ENCODE measurements at regions not wholly inside any gene's neighbourhood (a gene's known extent, or its start where the extent isn't known, plus 50 kb on each side); places are given as distances from the start of the nearest gene placed in this dataset.

GRCh38 chr5:8685704-8686103 lies 816.8 kb downstream of the MTRR start:
- Histone ChIP-seq H3K36me3 (replicated peaks; ENCODE audit: insufficient read depth, low read depth) (no peaks in the 10 kb centered on the region), H3K4me3 (no peak overlapping the region), H2AFZ (no peak overlapping the region), H3K4me1 (ENCODE audit: insufficient read depth) (no peaks in the 10 kb centered on the region), H3K27ac (no peak overlapping the region), H3K4me2 (no peak overlapping the region), H3K27me3 (no peaks in the 10 kb centered on the region), H3K9me3 (ENCODE audit: low read depth) (no peaks in the 10 kb centered on the region), H3K9me2 (replicated peaks; ENCODE audit: insufficient read depth) (no peaks in the 10 kb centered on the region), H4K20me1 (ENCODE audit: insufficient read depth, poor library complexity, severe bottlenecking) (no peaks in the 10 kb centered on the region), H3K79me2 (no peaks in the 10 kb centered on the region)
- DNase-seq (ENCODE audit: low spot score): peak; percentile 9
- TF ChIP-seq EZH2phosphoT487 (IDR thresholded peaks at IDR 0.05; ENCODE audit: low read depth, severe bottlenecking, unreplicated experiment): no peak
- TF ChIP-seq, protein P1, sequence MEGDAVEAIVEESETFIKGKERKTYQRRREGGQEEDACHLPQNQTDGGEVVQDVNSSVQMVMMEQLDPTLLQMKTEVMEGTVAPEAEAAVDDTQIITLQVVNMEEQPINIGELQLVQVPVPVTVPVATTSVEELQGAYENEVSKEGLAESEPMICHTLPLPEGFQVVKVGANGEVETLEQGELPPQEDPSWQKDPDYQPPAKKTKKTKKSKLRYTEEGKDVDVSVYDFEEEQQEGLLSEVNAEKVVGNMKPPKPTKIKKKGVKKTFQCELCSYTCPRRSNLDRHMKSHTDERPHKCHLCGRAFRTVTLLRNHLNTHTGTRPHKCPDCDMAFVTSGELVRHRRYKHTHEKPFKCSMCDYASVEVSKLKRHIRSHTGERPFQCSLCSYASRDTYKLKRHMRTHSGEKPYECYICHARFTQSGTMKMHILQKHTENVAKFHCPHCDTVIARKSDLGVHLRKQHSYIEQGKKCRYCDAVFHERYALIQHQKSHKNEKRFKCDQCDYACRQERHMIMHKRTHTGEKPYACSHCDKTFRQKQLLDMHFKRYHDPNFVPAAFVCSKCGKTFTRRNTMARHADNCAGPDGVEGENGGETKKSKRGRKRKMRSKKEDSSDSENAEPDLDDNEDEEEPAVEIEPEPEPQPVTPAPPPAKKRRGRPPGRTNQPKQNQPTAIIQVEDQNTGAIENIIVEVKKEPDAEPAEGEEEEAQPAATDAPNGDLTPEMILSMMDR (IDR thresholded peaks at IDR 0.05; ENCODE audit: poor library complexity): peak; percentile 21
- TF ChIP-seq EZH2 (IDR thresholded peaks at IDR 0.05; ENCODE audit: borderline replicate concordance): no peak
- 83% methylated on average over 2 of the region's 2 CpGs for WGBS (ENCODE audit: low lambda C conversion rate, missing lambda C conversion rate)

GRCh38 chr5:8686707-8687106 lies 817.8 kb downstream of the MTRR start:
- Histone ChIP-seq H3K4me2 (no peak overlapping the region), H3K27me3 (no peaks in the 10 kb centered on the region), H3K4me1 (ENCODE audit: insufficient read depth) (no peaks in the 10 kb centered on the region), H3K79me2 (no peaks in the 10 kb centered on the region), H3K36me3 (replicated peaks; ENCODE audit: insufficient read depth, low read depth) (no peaks in the 10 kb centered on the region), H3K27ac (no peak overlapping the region), H3K9me3 (ENCODE audit: low read depth) (no peaks in the 10 kb centered on the region), H4K20me1 (ENCODE audit: insufficient read depth, poor library complexity, severe bottlenecking) (no peaks in the 10 kb centered on the region), H3K9me2 (replicated peaks; ENCODE audit: insufficient read depth) (no peaks in the 10 kb centered on the region), H3K4me3 (no peak overlapping the region), H2AFZ (no peak overlapping the region)
- TF ChIP-seq, protein P1 (IDR thresholded peaks at IDR 0.05; ENCODE audit: poor library complexity): no peak
- TF ChIP-seq EZH2phosphoT487 (IDR thresholded peaks at IDR 0.05; ENCODE audit: low read depth, severe bottlenecking, unreplicated experiment): no peak
- no peak for TF ChIP-seq EZH2 (IDR thresholded peaks at IDR 0.05; ENCODE audit: borderline replicate concordance)
- 89% methylated on average over 2 of the region's 2 CpGs for WGBS (ENCODE audit: low lambda C conversion rate, missing lambda C conversion rate)
- DNase-seq (ENCODE audit: low spot score): no peak

DNA sequence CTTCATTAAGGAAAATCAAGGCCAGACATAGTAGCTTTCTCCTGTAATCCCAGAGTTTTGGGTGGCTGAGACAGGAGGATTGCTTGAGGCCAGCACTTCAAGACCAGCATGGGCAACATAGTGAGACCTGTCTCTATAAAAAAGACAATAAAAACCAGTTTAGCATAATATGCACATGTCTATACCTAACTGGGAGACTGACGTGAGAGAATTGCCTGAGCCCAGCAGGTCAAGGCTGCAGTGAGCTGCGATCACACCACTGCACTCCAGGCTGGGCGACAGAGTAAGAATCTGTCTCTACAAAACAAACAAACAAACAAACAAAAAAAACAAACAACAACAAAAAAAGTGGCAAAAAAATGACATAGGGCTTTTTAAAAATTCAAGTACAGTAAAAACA lies 820.8 kb downstream of the MTRR start:
- TF ChIP-seq EZH2phosphoT487 (IDR thresholded peaks at IDR 0.05; ENCODE audit: low read depth, severe bottlenecking, unreplicated experiment): no peak
- no peak for TF ChIP-seq EZH2 (IDR thresholded peaks at IDR 0.05; ENCODE audit: borderline replicate concordance)
- TF ChIP-seq, protein P1 (IDR thresholded peaks at IDR 0.05; ENCODE audit: poor library complexity): no peak
- 86% methylated on average over 3 of the region's 3 CpGs for WGBS (ENCODE audit: low lambda C conversion rate, missing lambda C conversion rate)

DNA sequence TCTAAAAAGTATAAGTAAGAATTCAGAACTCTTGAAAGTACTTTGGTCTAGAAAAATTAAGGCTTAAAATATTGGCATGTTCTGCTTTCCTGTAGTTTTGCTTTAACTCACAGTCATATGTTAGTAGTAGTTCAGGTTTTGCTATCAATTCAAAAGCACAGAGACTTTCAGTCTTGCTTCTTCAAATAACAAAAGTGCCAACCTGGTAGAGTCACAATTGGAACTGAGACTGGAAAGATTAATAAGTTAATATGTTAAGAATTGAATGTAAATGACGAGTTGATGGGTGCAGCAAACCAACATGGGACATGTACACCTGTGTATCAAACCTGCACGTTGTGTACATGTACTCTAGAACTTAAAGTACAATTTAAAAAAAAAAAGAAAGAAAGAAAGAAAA lies 822.3 kb downstream of the MTRR start:
- TF ChIP-seq, protein P1 (IDR thresholded peaks at IDR 0.05; ENCODE audit: poor library complexity): no peak
- TF ChIP-seq EZH2phosphoT487 (IDR thresholded peaks at IDR 0.05; ENCODE audit: low read depth, severe bottlenecking, unreplicated experiment): no peak
- WGBS (ENCODE audit: low lambda C conversion rate, missing lambda C conversion rate): 86% methylated on average over 2 of the region's 2 CpGs
- H3K27ac ChIP-seq: no peak overlapping the region

More for the DNA sequence above, 820.8 kb downstream of the MTRR start:
- Histone ChIP-seq H3K36me3 (replicated peaks; ENCODE audit: insufficient read depth, low read depth) (no peaks in the 10 kb centered on the region), H3K9me2 (replicated peaks; ENCODE audit: insufficient read depth) (no peaks in the 10 kb centered on the region), H3K4me3 (no peak overlapping the region), H3K27me3 (no peaks in the 10 kb centered on the region), H2AFZ (no peak overlapping the region), H3K4me2 (no peak overlapping the region), H3K27ac (no peak overlapping the region), H3K9me3 (ENCODE audit: low read depth) (no peaks in the 10 kb centered on the region), H3K4me1 (ENCODE audit: insufficient read depth) (no peaks in the 10 kb centered on the region), H3K79me2 (no peaks in the 10 kb centered on the region), H4K20me1 (ENCODE audit: insufficient read depth, poor library complexity, severe bottlenecking) (no peaks in the 10 kb centered on the region)
- DNase-seq (ENCODE audit: low spot score): no peak

More for the DNA sequence above, 822.3 kb downstream of the MTRR start:
- no peaks in the 10 kb centered on the region for H3K79me2 ChIP-seq
- H3K9me2 ChIP-seq (replicated peaks; ENCODE audit: insufficient read depth): no peaks in the 10 kb centered on the region
- H3K4me2 ChIP-seq: no peak overlapping the region
- H3K36me3 ChIP-seq (replicated peaks; ENCODE audit: insufficient read depth, low read depth): no peaks in the 10 kb centered on the region
- H4K20me1 ChIP-seq (ENCODE audit: insufficient read depth, poor library complexity, severe bottlenecking): no peaks in the 10 kb centered on the region
- no peak for DNase-seq (ENCODE audit: low spot score)
- no peaks in the 10 kb centered on the region for H3K9me3 ChIP-seq (ENCODE audit: low read depth)
- no peak overlapping the region for H2AFZ ChIP-seq
- no peaks in the 10 kb centered on the region for H3K27me3 ChIP-seq
- no peak overlapping the region for H3K4me3 ChIP-seq
- H3K4me1 ChIP-seq (ENCODE audit: insufficient read depth): no peaks in the 10 kb centered on the region
